ENCODE measurements at regions not wholly inside any gene's neighbourhood (a gene's known extent, or its start where the extent isn't known, plus 50 kb on each side); places are given as distances from the start of the nearest gene placed in this dataset.

GRCh38 chr13:26476782-26477142, 80.7 kb upstream of the WASF3 start:
- Mint-ChIP-seq H3K27ac (peak overlapping the region; percentile 65), H3K36me3 (no peaks in the 10 kb centered on the region), H3K4me1 (ENCODE audit: unreplicated experiment) (peaks cover 22% of the 10 kb centered on the region), H3K9me3 (no peaks in the 10 kb centered on the region), H3K4me3 (peak overlapping the region; percentile 70), H3K27me3 (no peaks in the 10 kb centered on the region)
- DNase-seq (ENCODE audit: extremely low spot score, unreplicated experiment) = no peak
- TF ChIP-seq CTCF (conservative IDR thresholded peaks at IDR 0.05) = no peak

GRCh38 chr13:26477681-26478080, 79.8 kb upstream of the WASF3 start:
- H3K27ac Mint-ChIP-seq = no peak overlapping the region
- peaks cover 22% of the 10 kb centered on the region for H3K4me1 Mint-ChIP-seq (ENCODE audit: unreplicated experiment)
- no peak for DNase-seq (ENCODE audit: extremely low spot score, unreplicated experiment)
- no peak overlapping the region for H3K4me3 Mint-ChIP-seq
- TF ChIP-seq CTCF (conservative IDR thresholded peaks at IDR 0.05) = no peak
- no peaks in the 10 kb centered on the region for H3K9me3 Mint-ChIP-seq
- H3K27me3 Mint-ChIP-seq = no peaks in the 10 kb centered on the region
- no peaks in the 10 kb centered on the region for H3K36me3 Mint-ChIP-seq

- DNase-seq (ENCODE audit: extremely low spot score, unreplicated experiment) = no peak
- Mint-ChIP-seq H3K4me3 (peak overlapping the region; percentile 9), H3K27ac (peak overlapping the region; percentile 89), H3K9me3 (no peaks in the 10 kb centered on the region), H3K36me3 (no peaks in the 10 kb centered on the region), H3K4me1 (ENCODE audit: unreplicated experiment) (peaks cover 11% of the 10 kb centered on the region), H3K27me3 (no peaks in the 10 kb centered on the region)
- TF ChIP-seq CTCF (conservative IDR thresholded peaks at IDR 0.05) = no peak
Measured at GRCh38 chr13:26480246-26480855, 77.1 kb upstream of the WASF3 start.

- DNase-seq (ENCODE audit: extremely low spot score, unreplicated experiment) = no peak
- H3K27ac Mint-ChIP-seq = no peak overlapping the region
- H3K9me3 Mint-ChIP-seq = no peaks in the 10 kb centered on the region
- TF ChIP-seq CTCF (conservative IDR thresholded peaks at IDR 0.05) = peak; percentile 92
- H3K4me3 Mint-ChIP-seq = no peak overlapping the region
- no peaks in the 10 kb centered on the region for H3K27me3 Mint-ChIP-seq
- no peaks in the 10 kb centered on the region for H3K36me3 Mint-ChIP-seq
- no peaks in the 10 kb centered on the region for H3K4me1 Mint-ChIP-seq (ENCODE audit: unreplicated experiment)
Measured at GRCh38 chr13:26482451-26483197, 74.9 kb upstream of the WASF3 start.

- Mint-ChIP-seq H3K4me3 (no peak overlapping the region), H3K4me1 (ENCODE audit: unreplicated experiment) (no peaks in the 10 kb centered on the region), H3K36me3 (no peaks in the 10 kb centered on the region), H3K9me3 (no peaks in the 10 kb centered on the region), H3K27me3 (no peaks in the 10 kb centered on the region), H3K27ac (no peak overlapping the region)
- no peak for DNase-seq (ENCODE audit: extremely low spot score, unreplicated experiment)
- TF ChIP-seq CTCF (conservative IDR thresholded peaks at IDR 0.05) = no peak
Measured at GRCh38 chr13:26483546-26483945, 73.9 kb upstream of the WASF3 start.
